Pancreas (tissue), 10 donors: ENCODE measurements at regions not wholly inside any gene's neighbourhood (a gene's known extent, or its start where the extent isn't known, plus 50 kb on each side); places are given as distances from the start of the nearest gene placed in this dataset.

Experiments
- ATAC-seq, 4 donors: fragments of 200-7000 bp; cut with Tn5 transposase; one replicate each; pipeline versions ENCODE4 v1.8.0 to v1.9.1; 2020; ENCODE audit warnings: mild to moderate bottlenecking in 4 of 4, moderate library complexity in 4 of 4
- DNase-seq, 6 donors: peaks; one replicate each; pipeline ENCODE4 v3.0.0-alpha.2; 2020
- FAIRE-seq: peaks from 2 replicates; lab custom pipeline; 2012; peaks lifted over from hg19 to GRCh38; lab: Jason Lieb, UNC
- H3K27ac ChIP-seq, 4 donors: fragments of 200-600 bp; sonication (generic); 1 replicate in 3 of 4; 2 replicates in 1 of 4; pipeline versions ENCODE4 v1.5.0 to v1.8.0; 2020
- H3K27me3 ChIP-seq, 4 donors: fragments of 200-600 bp; one replicate each; pipeline ENCODE4 v1.8.0; 2021
- H3K36me3 ChIP-seq, 3 donors: fragments of 200-600 bp; sonication (generic) in 1 of 3; one replicate each; pipeline versions ENCODE4 v1.5.0 to v1.8.0; 2020 to 2021
- H3K4me1 ChIP-seq, 3 donors: fragments of 200-600 bp; one replicate each; pipeline ENCODE4 v1.8.0; 2021
- H3K4me3 ChIP-seq, 4 donors: fragments of 200-600 bp; sonication (generic) in 2 of 4; one replicate each; pipeline versions ENCODE4 v1.5.0 to v1.8.0; 2020 to 2021
- H3K9me3 ChIP-seq, 4 donors: fragments of 200-600 bp; one replicate each; pipeline ENCODE4 v1.8.0; 2021
- WGBS, 2 donors: extraction: QIAGEN DNeasy Blood & Tissue Kit; methylation state at CpG; one replicate each; pipeline ENCODE4 v1.1.7; 2013; 5-methylcytosine and 5-hydroxymethylcytosine counted together
- intact Hi-C, 3 donors: fragments of 100-400 bp; cut with DNase I; formaldehyde crosslinking; loops; one replicate each; pipeline versions ENCODE4 v1.11.1 to v1.14.2; 2022
- TF ChIP-seq, protein P1 (sequence below), 4 donors: fragments of 200-600 bp; sonication (generic) in 3 of 4; IDR thresholded peaks; one replicate each; pipeline versions ENCODE4 v1.5.0 to v1.8.0; 2021; ENCODE audit warnings: antibody characterized with exemption in 4 of 4
- donor health status: healthy with polysubstance abuse.
- donor health status: DM: no; HTN: no; CAD: no; lungs with moderate emphysema.
- donor health status: DM: no; HTN: no; CAD: no.
- donor health status: control.
- donor health status: control.
- donor health status: Bipolar disorder and iron deficiency.
- donor health status: DM: yes; HTN: yes; CAD: no.
- donor health status: DM: no; HTN: no; CAD: no.
- donor health status: DM: no; HTN: no; CAD: no.
- donor health status: DM: yes; HTN: yes; CAD: no.

DNA sequence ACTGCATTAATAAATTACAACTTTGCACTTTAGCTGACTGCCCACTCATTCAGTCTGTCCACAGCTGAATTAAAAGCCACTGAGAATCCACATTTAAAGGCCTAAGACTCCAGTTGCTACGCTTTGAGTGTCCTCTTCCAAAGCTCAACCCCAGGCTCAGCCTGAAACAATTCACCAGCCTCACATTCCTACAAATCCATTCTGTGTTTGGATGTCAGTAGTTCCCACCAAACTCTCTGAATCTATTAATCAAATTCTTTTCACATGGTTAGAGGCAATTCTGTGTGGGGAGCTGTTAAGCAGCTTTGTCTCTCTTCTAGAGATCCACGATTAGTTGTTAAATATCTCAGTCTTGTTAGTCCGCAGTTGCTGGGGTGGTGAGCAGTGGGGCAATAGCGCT, 116.8 kb upstream of the UBE2E2 start:
- WGBS, 2 donors = 76 to 83% methylated on average over 4 of the region's 4 CpGs
- no peaks in the 10 kb centered on the region for H3K27me3 ChIP-seq
- H3K4me1 ChIP-seq = peaks cover 0 to 5% (median 0%) of the 10 kb centered on the region in 3 donors
- H3K36me3 ChIP-seq = no peaks in the 10 kb centered on the region
- no peak overlapping the region for H3K4me3 ChIP-seq
- H3K9me3 ChIP-seq = no peaks in the 10 kb centered on the region
- FAIRE-seq (no peak), ATAC-seq (no peak), DNase-seq (no peak)
- no peak overlapping the region for H3K27ac ChIP-seq
- intact Hi-C loops = no loop called here
- TF ChIP-seq, protein P1, sequence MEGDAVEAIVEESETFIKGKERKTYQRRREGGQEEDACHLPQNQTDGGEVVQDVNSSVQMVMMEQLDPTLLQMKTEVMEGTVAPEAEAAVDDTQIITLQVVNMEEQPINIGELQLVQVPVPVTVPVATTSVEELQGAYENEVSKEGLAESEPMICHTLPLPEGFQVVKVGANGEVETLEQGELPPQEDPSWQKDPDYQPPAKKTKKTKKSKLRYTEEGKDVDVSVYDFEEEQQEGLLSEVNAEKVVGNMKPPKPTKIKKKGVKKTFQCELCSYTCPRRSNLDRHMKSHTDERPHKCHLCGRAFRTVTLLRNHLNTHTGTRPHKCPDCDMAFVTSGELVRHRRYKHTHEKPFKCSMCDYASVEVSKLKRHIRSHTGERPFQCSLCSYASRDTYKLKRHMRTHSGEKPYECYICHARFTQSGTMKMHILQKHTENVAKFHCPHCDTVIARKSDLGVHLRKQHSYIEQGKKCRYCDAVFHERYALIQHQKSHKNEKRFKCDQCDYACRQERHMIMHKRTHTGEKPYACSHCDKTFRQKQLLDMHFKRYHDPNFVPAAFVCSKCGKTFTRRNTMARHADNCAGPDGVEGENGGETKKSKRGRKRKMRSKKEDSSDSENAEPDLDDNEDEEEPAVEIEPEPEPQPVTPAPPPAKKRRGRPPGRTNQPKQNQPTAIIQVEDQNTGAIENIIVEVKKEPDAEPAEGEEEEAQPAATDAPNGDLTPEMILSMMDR (IDR thresholded peaks at IDR 0.05) = no peak

DNA sequence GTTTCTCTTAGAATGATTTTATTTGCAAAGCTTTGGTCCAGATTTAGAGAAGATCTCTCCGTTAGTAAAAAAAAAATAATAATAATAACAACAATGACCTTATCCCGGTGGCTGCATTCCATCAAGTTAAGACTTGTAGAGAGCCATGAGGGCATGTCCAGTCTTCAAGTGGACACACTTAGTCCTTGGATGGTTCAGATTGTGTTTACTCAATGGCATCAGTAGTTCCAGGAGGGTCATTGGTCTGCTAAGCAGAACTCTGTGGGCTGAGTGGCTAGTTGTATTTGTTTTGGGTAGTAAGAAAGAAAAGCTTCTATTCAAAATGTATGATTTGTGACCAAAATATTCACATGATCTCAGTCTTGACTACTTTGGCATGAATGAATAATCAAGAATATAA, 116.3 kb upstream of the UBE2E2 start:
- Histone ChIP-seq H3K27me3 (no peaks in the 10 kb centered on the region), H3K4me1 (peaks cover 0 to 5% (median 0%) of the 10 kb centered on the region in 3 donors), H3K4me3 (no peak overlapping the region), H3K27ac (no peak overlapping the region), H3K9me3 (no peaks in the 10 kb centered on the region), H3K36me3 (no peaks in the 10 kb centered on the region)
- DNase-seq (no peak), ATAC-seq (no peak), FAIRE-seq (no peak)
- intact Hi-C loops = no loop called here
- WGBS, 2 donors = 76 to 88% methylated on average over 2 of the region's 2 CpGs
- TF ChIP-seq, protein P1 (IDR thresholded peaks at IDR 0.05) = no peak

DNA sequence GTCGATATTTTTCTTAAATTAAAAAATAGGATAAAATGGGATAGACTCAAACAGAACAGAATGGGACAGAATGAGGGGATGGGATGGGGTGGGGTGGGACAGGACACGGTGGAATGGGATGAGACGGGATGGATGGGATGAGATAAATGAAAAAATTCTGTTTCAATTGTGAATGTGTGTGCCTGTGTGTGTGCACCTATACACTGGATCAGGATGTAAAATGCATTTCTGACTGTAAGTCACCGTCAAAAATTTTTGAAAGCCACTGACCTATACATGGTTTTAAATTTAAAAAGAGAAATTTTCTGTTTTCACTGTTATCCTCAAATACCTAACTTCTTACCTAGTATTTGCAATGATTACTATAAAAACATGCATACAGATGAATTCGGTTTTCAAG, 108.7 kb upstream of the UBE2E2 start:
- H3K36me3 ChIP-seq = no peaks in the 10 kb centered on the region
- TF ChIP-seq, protein P1 (IDR thresholded peaks at IDR 0.05) = no peak
- no peak for DNase-seq
- 66 to 85% methylated on average over 5 of the region's 5 CpGs for WGBS, 2 donors
- no peak for FAIRE-seq
- no peak overlapping the region for H3K27ac ChIP-seq
- intact Hi-C loops = no loop called here
- H3K4me1 ChIP-seq = no peaks in the 10 kb centered on the region
- ATAC-seq = no peak
- no peak overlapping the region for H3K4me3 ChIP-seq
- H3K9me3 ChIP-seq = no peaks in the 10 kb centered on the region
- H3K27me3 ChIP-seq = no peaks in the 10 kb centered on the region

DNA sequence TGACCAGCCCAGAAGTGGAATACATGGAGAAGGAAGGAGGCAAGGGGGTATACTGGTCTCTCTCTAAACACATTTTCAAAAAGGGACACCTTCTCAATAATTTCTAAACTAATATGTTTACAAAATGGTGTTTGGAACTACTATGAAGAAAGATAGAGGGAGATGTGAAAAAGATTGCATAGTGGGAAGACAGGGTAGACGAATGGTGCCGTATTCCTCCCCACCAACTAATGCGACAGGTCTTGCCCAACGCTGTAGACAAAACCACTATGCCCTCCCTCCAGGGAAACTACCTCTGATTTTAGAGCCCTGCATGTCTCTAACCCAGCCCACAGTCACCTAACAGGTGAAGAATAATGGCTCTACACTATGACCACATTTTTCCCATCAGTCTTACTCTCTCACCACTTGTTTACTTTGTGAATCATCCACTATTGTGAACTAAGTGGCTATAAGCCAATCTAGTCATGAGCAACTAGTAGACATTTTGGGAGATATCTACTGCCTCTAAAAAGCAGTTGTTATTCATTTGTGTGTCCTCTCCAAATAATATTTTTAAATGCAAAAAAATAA, 108.2 kb upstream of the UBE2E2 start:
- ATAC-seq = peak in 3 of 4 donors; percentile 67 to 92 (median 91)
- no peak for FAIRE-seq
- DNase-seq = no peak
- Histone ChIP-seq H3K4me1 (no peaks in the 10 kb centered on the region), H3K27me3 (no peaks in the 10 kb centered on the region), H3K27ac (no peak overlapping the region), H3K4me3 (no peak overlapping the region), H3K9me3 (no peaks in the 10 kb centered on the region), H3K36me3 (no peaks in the 10 kb centered on the region)
- 71 to 76% methylated on average over 4 of the region's 4 CpGs for WGBS, 2 donors
- intact Hi-C loops = no loop called here
- TF ChIP-seq, protein P1 (IDR thresholded peaks at IDR 0.05) = no peak

DNA sequence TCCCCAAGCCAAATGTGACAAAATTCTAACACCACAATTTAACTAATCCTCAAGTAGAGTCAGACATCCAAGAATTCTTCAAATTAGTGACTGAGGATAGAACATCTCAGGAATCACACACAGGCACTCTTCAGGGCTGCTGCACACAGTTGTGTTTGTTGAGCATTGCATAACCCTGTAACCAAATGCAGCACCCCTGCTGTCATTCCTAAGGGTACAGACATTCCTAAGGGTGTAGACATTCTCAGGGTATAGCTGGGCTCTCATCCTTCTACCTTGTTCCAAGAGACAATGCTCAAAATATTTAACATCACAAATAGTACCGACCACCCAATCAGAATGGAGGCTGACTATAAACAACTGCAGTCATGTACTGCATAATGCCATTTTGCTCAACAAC, 107.1 kb upstream of the UBE2E2 start:
- Histone ChIP-seq H3K4me1 (no peaks in the 10 kb centered on the region), H3K36me3 (no peaks in the 10 kb centered on the region), H3K27ac (no peak overlapping the region), H3K4me3 (no peak overlapping the region), H3K27me3 (no peaks in the 10 kb centered on the region), H3K9me3 (no peaks in the 10 kb centered on the region)
- TF ChIP-seq, protein P1 (IDR thresholded peaks at IDR 0.05) = no peak
- intact Hi-C loops = no loop called here
- DNase-seq (no peak), FAIRE-seq (no peak), ATAC-seq (no peak)
- WGBS, 2 donors = 66 to 72% methylated on average over 1 of the region's 1 CpG
